ENCODE measurements at regions not wholly inside any gene's neighbourhood (a gene's known extent, or its start where the extent isn't known, plus 50 kb on each side); places are given as distances from the start of the nearest gene placed in this dataset.

GRCh38 chr7:67758551-67758950 is 761.9 kb downstream of the TYW1 start:
- no peak for TF ChIP-seq POLR2A (IDR thresholded peaks at IDR 0.05)
- no peak for TF ChIP-seq CTCF (IDR thresholded peaks at IDR 0.05)
- TF ChIP-seq EP300 (IDR thresholded peaks at IDR 0.05): no peak
